ENCODE measurements at regions not wholly inside any gene's neighbourhood (a gene's known extent, or its start where the extent isn't known, plus 50 kb on each side); places are given as distances from the start of the nearest gene placed in this dataset.

GRCh38 chr4:176963121-176963520, 170.4 kb upstream of the VEGFC start:
- TF ChIP-seq CTCF (IDR thresholded peaks at IDR 0.05) (no peak), ZFX (IDR thresholded peaks at IDR 0.05; ENCODE audit: borderline replicate concordance) (no peak)
